ENCODE measurements at regions not wholly inside any gene's neighbourhood (a gene's known extent, or its start where the extent isn't known, plus 50 kb on each side); places are given as distances from the start of the nearest gene placed in this dataset.

DNA sequence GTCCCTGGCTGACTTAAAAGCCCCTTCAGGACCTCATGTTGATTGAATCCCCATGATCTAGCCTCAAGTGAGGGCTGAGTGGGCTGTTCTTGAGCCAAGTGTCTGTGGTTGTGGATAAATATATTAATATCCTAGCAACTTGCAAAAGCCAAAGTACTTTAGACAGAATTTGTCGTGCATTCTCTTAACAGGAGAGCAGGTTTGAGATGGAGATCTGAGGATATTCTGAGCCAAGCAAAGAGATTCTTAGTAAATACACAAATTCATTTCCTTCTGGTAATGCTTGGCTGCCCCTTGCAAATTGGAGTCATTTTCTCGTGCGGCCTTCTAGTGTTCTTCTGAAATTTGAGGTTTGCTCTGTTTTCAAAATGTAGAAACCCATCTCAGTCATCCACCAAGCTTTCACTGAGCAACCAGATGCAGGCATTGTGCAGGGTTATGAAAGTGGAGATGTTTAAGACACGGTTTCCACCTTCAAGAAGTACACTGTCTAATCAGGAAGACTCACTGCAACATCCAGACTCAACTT is 242.1 kb upstream of the JUN start:
- no peak for DNase-seq (ENCODE audit: low read depth in 2 of 2)

- no peak for DNase-seq (ENCODE audit: low read depth in 2 of 2)
Measured at GRCh38 chr1:59026472-59026948, 242.7 kb upstream of the JUN start.

DNA sequence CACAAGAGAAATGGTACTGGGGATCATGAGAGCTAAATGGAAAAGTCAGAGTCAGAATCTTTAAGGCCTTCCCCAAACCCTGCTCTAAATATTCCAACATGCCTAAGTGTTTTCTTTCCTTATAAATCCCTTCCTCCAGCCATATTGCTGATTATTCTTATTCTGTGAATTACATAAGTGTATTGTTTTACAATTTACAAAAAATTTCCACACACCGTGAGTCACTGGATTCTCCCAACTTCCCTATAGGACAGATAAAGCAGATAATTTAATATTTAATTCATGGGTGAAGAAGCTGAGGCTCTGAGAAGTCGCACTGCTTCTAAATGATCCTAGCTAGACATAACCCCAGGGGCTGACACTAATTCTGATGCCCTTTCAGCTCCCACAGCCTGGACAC is 243.3 kb upstream of the JUN start:
- no peak for DNase-seq (ENCODE audit: low read depth in 2 of 2)

DNA sequence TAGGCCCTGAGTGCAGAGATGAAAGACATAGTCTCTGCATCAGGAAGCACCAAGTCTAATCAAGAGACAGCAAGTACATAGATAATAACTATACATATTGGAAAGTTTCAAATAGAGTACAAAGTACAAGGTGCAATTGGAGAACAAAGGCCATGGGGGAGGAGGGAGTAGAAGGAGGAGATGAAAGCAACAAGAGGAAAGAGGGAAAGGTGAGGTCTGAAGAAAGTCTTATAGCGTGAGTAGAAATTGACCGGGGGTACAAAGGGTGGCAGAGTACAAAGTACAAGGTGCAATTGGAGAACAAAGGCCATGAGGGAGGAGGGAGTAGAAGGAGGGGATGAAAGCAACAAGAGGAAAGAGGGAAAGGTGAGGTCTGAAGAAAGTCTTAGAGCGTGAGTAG is 244.2 kb upstream of the JUN start:
- no peak for DNase-seq (ENCODE audit: low read depth in 2 of 2)

DNA sequence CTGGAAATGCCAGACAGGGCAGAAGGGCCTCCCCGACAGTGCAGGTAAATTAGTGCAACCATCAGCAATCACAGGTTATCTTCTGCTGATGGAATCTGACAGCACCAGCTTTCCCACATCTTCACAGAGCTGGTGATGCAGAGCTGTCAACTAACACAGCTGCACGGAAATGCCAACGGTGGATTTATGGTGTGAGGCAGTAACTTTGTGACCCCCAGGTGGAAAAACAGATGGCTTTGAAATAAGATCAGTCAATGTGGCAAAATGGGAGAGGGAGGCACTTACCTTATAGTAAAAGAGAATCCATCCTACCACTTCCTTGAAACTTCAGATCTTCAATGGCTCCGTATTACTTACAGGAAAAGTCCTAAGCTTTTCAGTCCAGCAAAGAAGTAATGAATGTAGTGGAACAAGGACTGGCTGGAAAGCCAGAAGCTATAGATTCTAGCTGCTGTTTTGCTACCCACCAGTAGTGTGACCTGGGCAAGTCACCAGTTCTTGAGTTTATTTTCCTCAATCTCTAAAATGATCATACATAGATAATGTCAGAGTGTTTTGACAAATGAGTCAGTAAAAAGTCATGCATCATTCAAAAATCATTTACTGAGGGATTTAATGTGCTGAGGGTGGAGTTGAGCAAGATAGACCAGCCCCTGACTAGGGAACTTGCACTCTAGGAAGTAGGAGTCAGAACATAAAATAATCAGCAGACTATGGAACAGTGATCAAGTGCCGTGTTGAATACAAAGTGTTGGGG is 245.7 kb upstream of the JUN start:
- DNase-seq (ENCODE audit: low read depth in 2 of 2) = no peak

DNA sequence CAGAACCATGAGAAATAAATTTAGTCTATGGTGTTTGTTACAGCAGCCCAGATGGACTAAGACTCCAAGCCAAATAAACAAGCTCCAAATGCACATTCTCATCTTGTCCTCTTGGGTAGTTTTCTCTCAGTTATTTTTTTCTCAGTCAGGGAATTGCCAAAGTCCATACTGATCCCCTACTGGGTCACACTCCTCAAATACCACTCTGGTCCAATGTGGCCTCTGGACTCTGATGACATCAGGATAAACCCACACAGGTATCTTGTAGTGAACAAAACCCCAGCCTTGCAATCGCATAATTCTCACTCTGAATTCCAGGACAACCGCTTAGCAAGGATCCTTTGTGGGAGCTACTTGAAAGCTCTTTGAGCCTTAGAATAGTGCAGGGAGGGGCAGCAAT is 248.4 kb upstream of the JUN start:
- DNase-seq (ENCODE audit: low read depth in 2 of 2) = no peak

- no peak for DNase-seq (ENCODE audit: low read depth in 2 of 2)
Measured at GRCh38 chr1:59033761-59034160, 249.9 kb upstream of the JUN start.

- DNase-seq (ENCODE audit: low read depth in 2 of 2) = no peak
Measured at GRCh38 chr1:59034925-59035324, 251.1 kb upstream of the JUN start.

GRCh38 chr1:59039551-59039950 is 255.7 kb upstream of the JUN start:
- no peak for DNase-seq (ENCODE audit: low read depth in 2 of 2)

- no peak for DNase-seq (ENCODE audit: low read depth in 2 of 2)
Measured at GRCh38 chr1:59040486-59040885, 256.4 kb upstream of the FGGY start.

GRCh38 chr1:59041646-59042277 is 255.1 kb upstream of the FGGY start:
- no peak for DNase-seq (ENCODE audit: low read depth in 2 of 2)

DNA sequence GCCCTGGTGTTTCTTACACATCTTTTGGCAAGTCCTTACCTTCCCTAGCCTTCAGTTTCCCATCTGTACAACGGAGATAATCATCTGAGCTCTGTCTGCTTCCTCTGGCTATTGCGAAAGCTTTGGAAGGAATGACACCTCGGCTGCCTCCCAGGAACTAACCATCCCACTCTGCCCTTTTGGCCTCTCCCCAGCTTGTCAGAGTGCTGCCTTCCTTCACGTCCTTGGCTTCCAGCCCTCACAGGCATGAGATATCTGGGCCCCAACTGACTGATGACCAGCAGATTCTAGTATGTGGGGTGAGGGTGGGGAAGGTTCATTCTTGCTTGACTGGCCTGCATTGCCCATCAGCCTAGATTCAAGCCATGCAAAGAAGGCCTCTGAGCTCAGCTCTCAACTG is 253.1 kb upstream of the FGGY start:
- no peak for DNase-seq (ENCODE audit: low read depth in 2 of 2)

DNA sequence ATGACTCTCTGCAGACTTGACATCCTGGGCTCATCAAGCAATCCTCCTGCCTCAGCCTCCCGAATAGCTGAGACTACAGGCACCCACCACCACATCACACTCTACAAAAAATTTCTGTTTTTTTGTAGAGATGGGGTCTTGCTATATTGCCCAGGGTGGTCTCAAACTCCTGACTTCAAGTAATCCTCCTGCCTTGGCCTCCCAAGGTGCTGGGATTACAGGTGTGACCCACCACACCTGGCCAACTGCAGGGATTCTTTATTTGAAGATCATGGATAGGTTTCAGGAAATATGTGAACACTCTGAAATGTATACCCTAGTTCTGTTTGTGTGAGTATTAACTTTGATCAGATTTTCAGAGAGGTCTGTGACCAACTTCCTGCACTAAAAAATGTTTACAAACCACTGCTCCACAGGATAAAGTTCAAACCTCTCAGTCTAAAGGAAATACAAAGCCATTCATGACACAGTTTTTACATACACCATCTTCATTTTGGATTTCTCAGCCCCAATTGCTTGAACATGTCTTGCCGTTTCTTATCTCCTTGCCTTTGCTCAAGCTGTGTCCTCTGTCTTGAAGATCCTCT is 252.3 kb upstream of the FGGY start:
- DNase-seq (ENCODE audit: low read depth in 2 of 2) = no peak

DNA sequence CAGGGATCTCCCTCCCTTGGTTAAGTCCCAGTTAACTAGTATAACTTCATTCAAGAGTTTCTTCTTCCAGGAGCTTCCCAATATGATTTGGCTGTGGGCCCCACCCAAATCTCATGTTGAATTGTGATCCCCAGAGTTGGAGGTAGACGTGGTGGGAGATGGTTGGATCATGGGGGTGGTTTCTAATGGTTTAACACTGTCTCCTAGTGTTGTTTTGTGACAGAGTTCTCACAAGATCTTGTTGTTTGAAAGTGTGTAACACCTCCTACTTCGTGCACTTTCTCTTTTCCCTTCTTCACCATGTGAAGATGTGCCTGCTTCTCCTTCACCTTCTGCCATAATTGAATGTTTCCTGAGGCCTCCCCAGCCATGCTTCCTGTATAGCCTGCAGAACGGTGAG is 251.8 kb upstream of the FGGY start:
- DNase-seq (ENCODE audit: low read depth in 2 of 2) = no peak

GRCh38 chr1:59045636-59046035 is 251.3 kb upstream of the FGGY start:
- DNase-seq (ENCODE audit: low read depth in 2 of 2) = no peak

- no peak for DNase-seq (ENCODE audit: low read depth in 2 of 2)
Measured at GRCh38 chr1:59046134-59046533, 250.8 kb upstream of the FGGY start.

GRCh38 chr1:59046730-59047157 is 250.2 kb upstream of the FGGY start:
- DNase-seq (ENCODE audit: low read depth in 2 of 2) = peak in 1 of 2 donors; percentile 15

- DNase-seq (ENCODE audit: low read depth in 2 of 2) = no peak
Measured at GRCh38 chr1:59051007-59051406, 245.9 kb upstream of the FGGY start.

GRCh38 chr1:59052166-59052590 is 244.7 kb upstream of the FGGY start:
- no peak for DNase-seq (ENCODE audit: low read depth in 2 of 2)

GRCh38 chr1:59054172-59054571 is 242.7 kb upstream of the FGGY start:
- DNase-seq (ENCODE audit: low read depth in 2 of 2) = no peak

DNA sequence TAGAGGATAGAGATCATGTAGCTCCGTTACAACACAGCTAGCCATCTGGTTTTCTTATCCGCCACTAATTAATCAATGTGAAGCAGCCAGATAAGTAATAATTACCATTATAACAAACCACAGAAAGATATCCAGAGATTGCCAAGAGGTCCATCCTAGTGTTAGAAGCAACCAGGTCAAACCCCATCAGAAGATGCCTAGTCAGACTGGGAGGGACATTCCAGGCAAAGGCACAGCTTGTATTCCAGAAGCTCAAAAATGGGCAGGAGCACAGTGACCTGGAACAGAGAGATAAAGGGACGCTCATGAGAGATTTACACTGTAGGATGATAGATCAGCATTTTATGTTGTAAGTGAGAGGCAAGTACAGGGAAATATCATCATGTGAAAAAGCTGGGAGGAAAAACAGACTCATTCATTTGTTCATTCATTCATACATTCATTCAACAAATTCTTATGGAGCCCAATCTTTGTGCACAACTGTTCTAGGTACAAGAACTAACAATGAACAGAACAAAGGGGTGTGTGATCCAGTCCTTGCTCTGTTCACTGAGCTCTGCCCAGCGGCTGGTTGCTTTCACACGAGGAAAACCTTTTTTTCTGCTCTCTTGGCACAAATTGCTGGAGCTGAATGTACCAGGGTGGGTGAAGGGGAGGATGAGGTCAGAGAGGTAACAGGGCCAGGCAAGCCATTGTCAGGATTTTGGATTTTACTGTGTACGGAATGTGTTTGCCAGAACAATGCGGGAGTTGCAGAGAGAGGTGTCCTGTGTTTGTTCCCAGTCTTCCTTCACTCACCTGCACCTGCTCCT is 240.8 kb upstream of the FGGY start:
- DNase-seq (ENCODE audit: low read depth in 2 of 2) = no peak

GRCh38 chr1:59057211-59057694 is 239.6 kb upstream of the FGGY start:
- no peak for DNase-seq (ENCODE audit: low read depth in 2 of 2)
